Stimulated activated CD4-positive, alpha-beta T cell treated with anti-CD3 and anti-CD28 coated beads, Interleukin-1b, Interleukin-23, amount 100 ng/mL, for 1 hour (primary cell): ENCODE measurements at regions not wholly inside any gene's neighbourhood (a gene's known extent, or its start where the extent isn't known, plus 50 kb on each side); places are given as distances from the start of the nearest gene placed in this dataset.
"Not testable (repeated sequence)": the region's sequence is repeated elsewhere in the genome, so short reads cannot be mapped to it uniquely, and the experiment has no call there.

Experiments
- DNase-seq, 2 donors: peaks; one replicate each; pipeline ENCODE4 v3.0.0-alpha.2; 2020; ENCODE audit warnings: low read depth in 2 of 2

DNA sequence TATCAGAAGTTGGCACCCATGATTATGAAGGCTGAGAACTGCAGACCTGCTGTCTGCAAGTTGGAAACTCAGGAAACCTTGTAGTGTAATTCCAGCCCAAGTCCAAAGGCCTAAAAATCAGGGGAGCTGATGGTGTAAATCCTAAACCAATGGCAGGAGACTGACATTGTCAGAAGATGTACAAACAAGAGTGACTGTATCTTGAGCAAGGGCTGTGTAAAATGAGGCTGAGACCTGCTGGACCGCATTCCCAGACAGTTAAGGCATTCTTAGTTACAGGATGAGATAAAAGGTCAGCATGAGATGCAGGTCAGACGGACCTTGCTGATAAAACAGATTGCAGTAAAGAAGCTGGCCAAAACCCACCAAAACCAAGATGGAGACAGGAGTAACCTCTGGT, 147.7 kb downstream of the COG6 start:
- no peak for DNase-seq

DNA sequence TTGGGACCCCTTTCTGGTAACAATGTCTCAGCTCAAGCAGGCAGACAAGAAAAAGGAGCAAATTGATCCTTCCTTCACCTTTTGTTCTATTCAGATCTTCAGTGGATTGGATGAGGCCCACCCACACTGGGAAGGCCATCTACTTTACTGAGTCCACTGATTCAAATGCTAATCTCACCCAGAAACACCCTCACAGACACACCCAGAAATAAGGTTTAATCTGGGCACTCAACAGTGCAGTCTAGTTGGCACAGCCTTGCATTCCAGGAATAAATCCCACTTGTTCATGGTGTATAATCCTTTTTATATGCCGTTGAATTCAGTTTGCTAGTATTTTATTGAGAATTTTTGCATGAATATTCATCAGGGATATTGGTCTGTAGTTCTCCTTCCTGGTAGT, 148.4 kb downstream of the COG6 start:
- no peak for DNase-seq

DNA sequence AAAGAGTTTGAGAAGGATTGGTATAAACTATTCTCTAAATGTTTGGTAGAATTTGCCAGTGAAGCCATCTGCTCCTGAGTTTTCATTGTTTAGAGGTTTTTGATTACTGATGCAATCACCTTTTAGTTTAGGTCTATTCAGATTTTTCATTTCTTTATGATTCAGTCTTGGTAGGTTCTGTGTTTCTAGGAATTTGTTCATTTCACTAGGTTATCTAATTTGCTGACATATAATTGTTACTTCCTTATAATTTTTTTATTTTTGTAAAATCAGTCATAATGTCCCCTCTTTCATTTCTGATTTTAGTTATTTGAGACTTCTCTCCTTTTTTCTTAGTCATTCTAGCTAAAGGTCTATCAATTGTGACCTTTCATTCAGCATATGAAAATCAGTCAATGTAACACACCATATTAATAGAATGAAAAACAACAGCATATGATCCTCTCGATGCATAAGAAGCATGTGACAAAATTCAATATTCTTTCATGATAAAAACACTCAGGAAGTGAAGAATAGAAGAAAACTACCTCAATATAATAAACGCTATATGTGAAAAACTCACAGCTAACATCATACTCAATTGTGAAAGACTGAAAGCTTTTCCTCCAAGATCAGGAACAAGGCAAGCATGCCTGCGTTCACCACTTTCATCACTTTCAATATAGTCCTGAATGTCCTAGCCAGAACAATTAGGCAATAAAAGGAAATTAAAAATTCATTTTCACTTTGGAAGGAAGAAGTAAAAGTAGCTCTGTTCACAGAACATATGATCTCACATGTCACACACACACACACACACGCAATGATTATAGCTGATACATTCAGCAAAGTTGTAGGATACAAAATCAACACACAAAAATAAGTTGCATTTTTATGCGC, 149.1 kb downstream of the COG6 start:
- DNase-seq = no peak

DNA sequence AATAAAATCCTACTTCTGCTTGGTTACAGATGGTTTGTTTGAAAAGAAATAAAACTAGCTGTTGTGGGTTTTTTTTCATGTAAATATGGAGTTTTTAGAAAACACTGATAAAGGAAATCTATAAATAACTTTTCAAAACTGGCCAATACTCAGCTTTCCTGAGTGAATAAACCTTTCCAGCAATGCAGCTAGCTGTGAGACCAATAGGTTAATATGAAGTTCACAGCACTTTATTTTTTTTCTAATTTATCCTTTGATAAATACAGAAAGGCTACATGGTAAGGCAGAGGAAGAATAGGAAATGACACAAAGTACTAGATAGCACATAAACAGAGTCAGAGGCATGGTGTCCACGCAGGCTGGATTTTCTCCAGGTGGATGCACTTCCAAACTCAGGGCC, 154.0 kb downstream of the COG6 start:
- DNase-seq = no peak

DNA sequence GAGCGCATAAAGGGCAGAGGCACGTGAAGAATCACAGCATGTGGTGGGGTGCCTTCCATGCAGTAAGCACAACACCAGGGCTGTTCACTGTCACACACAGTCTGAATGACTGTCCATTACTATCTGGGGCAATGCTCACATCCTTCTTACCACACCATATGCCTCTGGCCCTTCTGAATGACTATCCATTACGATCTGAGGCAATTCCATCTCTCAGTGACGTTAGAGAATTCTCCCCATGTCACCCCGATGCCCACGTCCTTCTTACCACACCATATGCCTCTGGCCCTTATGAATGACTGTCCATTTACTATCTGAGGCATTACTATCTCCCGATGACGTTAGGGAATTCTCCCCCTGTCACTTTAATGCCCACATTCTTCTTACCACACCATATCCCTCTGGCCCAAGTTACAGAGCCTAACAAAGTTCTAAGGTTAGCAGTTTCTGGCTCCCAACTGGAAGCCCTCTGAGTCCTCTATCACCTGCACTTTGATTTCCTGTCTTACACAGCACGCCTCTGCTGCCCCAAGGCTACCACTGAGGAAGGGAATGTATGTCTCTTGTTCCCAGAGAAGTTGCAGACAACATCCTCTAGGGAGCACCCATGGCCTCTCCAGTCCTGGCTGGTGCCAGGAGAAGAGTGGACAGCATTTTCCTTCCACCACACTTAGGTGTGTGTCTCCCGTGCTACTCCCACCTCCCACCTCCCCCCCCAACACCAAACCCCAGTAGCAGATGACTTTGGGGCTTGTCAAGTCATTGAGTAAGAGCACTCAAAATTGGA, 154.8 kb downstream of the COG6 start:
- DNase-seq = no peak

DNA sequence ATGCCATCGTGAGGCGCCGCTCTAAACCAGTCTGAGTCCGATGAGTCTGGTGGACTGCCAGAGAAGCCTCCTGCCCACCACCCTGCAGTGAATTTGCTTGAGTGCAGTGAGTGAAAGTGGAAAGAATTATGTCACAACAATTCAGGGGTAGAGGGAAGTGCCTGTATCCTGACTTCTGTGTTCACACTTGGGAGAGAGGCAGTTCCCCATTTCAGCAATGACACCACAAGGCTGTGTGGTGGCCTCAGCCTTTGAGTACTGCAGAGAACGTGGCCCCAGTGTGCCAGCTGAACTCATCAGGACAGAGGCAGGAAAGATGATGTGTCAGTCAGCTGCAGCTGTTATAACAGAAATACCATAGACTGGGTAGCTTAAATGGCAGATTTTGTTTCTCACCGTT, 155.6 kb downstream of the COG6 start:
- DNase-seq = no peak

DNA sequence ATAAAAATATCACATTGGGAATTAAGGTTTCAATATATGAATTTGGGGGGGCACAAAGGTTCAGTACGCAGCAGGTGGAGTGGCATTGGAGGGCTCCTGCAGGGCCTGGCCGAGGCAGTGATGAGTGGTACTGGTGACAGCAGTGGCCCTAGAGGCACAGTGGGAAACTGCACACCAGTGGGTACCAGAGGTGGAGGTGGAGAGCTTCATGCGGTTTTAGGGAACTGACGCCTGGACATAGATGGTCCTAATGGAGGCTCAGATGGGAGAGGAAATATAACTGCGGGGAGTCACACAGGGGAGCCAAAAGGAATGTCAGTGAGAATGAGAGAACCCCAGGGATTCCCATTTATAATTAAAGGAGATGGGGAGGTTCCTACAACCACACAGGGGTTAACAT, 156.2 kb downstream of the COG6 start:
- DNase-seq = no peak

DNA sequence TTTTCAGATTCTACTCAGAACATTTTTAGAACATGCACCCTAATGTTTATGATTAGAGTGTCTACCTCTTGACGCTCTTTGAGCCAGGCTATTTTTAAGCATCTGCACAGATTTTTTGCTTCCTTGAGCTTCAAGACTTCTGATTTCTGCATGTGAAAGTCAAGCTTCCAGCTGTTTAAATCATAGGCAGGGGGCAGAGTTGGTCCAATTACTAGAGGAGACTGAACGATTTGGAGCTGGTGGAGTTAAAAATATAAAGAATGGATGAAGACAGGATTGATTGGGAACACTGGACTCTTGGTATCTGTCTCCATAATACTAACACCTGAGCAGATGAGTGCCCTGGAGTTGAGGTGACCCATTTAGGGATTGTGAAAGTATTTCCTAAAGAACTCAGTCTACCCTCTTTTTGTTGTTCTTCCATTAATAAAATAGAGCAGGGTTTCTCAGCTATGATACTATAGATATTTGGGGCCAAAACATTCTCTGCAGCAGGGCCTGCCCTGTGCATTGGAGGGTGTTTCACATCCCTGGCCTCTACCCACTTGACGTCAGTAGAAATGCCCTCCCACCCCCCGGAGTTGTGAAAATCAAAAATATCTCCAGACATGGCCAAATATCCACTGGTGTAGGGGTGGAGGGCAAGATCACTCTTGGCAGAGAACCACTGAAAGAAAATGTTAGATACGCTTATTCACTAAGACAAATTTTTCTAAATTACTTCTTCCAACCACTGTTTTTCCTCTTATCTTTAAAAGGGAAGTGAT, 160.1 kb downstream of the COG6 start:
- DNase-seq = no peak

DNA sequence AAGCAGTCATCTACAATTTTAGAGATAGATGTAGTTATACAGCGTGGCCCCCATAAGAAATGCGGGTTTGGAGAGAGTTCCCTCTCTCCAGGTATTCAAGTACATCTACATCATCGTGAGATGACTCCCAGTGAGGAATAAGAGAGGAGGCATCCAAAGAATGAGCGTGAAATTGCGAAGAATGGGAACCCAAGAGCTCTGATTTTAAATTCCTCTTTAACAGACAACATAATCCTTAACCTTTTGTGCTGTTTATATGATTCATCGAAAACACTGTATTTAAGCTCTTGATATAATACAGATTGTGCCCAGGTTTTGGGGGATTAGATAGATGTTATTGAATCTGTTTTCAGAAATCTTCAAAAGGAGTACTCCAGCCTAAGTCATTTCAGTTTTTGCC, 161.5 kb downstream of the COG6 start:
- DNase-seq = no peak

DNA sequence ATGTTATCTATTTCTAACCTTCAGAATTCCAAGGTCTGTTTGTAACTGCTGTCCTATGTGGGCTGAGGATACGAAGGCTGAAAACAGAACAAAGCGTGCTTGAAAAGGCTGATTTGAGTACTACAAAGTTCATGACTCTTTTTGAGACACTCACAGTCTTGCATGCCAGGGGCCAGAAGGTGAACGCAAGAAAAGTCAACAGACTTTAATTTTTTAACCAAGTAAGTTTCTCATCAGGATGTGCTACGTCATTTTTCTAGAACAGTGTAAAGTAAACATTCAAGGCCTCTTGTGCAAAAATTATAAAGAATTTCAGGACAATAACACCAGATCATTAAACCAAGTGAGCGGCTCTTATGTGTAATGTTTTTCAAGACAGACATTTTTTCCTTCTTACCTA, 163.5 kb downstream of the COG6 start:
- DNase-seq = no peak

DNA sequence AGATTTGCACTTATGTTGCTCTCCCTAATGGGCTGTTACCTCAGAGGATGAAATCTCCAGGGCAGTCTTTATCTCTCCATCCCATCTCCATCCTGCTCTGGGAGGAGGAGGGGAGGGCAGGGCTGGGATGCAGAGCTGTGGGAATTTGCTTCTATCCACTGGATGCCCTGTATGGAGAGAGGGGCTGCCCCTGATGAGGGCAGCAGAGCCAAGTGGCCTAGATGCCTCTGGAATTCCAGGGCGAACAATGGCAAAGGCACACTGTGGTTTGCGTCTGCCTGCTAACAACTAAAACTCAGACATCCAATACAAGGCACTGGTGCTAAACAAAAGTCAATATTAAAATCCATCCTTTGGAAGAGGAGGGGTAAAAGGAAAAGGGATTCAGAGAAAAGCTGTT, 165.1 kb downstream of the COG6 start:
- no peak for DNase-seq

DNA sequence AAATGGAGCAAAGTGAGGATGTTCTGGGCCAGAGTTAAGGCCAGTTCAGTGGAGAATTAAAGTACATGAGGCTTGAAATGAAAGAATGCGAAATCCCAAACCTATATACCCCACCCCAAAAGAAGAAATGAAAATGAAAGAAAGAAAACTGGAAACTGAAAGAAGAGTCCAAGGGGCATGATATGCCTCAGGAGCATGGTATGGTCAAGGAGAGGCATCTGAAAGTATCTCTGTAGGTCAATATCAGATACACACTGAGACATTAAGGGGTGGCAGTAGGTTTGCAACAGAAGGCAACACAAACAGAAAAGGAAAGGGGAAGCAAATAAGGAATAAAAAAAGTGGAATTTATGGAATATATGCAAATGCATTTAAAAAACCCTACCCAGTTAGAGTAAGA, 166.5 kb downstream of the COG6 start:
- DNase-seq = no peak

DNA sequence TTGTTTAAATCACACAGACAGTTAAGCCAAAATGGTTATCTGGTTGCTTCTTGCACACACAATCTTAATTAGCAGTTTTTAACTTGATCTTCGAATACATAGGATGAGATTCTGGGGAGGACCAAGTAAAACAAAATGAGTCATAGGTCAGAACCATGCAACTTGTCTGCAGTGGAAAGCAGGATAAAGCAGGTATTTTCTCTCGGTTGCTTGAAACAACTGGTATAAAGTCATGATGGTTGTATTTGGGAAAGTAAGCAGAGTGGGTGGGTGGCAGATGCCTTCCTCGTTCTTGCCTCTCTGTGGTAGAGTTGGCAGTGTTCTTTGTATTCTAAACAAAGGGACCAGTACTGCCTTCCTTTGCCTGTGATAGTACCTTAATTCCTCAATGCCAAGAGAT, 167.0 kb downstream of the COG6 start:
- DNase-seq = no peak

DNA sequence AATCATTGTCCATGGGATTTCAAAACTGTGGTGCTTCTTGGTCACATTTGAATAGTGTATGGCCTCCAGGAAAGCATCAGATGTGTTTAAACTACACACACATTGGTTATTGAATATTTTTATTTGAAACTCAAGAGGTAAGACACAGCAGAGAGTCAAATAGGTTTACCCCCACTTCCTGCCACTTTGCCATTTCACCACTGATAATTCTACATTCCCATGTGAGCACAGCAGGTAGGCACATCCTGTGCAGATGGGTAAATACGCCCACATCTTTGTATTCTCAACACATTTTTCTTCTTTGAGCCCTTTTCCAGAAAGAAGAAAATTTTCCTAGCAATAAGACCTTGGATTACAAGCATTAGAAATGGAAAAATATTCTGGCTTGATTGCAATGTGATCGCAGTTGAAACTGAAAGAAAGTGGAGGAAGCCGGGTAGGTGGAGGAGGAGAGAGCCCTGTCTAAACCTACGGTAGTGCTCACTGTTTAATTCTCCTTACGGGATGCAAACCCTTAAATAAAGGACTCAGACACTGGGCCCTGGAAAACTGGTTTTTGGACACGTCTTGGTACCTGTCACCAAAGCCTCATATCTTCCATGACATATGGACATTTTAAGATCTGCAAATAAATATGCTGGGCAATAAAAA, 167.7 kb downstream of the COG6 start:
- DNase-seq = no peak

DNA sequence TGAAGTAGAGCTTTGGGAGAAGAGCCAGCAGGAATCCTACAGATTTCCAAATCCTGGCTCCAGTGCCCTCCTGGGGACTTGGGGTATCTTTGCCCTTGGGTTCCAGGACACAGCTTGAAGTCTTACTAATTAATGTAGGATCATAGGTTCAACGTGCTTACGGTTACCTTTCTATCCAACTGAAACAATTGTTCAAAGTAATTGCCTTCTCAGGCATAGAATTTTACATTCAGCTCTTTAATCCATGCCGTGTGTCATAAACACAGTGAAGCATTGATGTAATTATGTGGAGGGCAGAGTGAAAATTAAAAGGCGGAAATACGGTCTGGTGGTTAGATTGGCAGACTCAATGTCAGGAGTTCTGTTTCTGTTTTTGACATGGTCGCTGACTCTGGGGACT, 170.4 kb downstream of the COG6 start:
- no peak for DNase-seq

DNA sequence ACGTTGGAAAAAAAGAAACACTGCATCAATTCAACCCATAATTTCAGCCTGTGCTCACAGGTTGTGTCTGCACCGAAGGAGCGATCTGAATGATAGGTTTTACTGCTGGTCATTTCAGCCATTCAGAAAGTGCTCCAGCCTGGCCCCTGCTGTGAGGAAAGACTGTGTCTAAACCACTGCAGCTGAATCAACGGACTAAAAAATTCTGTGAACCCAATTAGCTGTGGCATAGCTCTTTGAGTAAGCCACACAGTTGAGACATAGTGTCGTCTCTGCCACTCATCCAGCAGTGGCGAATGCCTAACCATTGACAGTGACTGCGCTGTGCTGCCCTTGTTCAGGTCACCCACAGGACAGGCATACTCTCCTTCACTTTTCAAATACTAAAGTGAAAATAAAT, 179.8 kb downstream of the COG6 start:
- DNase-seq = no peak

DNA sequence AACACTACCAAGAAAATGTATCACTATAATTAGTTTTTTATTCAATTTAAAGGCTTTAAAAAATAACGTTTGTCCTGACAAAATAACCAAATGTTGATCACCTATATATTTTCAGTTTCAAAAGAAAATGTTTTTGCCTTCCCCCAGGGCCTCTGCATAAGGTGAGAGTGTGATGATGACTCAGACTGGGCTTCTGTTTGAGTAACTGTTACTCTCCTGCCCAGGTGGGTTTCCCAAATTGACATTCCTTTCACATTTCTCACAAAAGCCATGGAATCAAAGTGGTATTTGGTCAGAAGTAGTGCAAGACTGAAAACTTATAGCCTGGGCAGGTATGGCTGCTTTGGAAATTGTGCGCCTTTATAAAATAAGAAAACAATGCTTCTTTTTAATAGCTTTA, 180.6 kb downstream of the COG6 start:
- no peak for DNase-seq

DNA sequence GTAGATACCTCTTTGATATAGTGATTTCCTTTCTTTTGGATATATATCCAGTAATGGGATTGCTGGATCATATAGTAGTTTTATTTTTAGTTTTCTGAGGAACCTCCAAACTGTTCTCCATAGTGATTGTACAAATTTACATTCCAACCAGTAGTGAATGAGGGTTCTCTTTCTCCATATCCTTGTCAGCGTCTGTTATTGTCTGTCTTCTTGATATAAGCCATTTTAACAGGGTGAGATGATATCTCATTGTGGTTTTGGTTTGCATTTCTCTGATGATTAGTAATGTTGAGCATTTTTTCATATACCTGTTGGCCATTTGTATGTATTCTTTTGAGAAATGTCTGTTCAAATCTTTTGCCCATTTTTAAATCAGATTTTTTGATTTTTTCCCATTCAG, 182.4 kb downstream of the COG6 start:
- not testable (repeated sequence) for DNase-seq

DNA sequence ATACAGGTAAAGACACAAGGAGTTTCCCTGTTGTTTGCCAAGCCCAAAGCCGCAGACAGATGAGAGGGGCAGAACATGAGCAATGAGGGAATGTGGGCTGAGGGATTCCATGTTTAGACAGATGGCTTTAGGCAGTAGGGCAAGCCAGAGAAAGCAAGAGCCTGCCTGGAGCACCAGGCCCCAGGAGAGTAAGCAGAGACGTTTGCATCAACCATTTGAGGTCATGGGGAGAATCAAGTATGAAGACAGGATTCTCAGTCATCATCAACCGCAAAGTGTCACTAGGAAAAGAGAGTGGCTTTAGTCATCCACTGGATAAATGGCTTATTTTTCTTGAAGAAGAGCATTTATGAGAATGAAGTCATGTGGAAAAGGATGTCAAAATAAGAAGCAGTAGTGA, 184.7 kb downstream of the COG6 start:
- no peak for DNase-seq

DNA sequence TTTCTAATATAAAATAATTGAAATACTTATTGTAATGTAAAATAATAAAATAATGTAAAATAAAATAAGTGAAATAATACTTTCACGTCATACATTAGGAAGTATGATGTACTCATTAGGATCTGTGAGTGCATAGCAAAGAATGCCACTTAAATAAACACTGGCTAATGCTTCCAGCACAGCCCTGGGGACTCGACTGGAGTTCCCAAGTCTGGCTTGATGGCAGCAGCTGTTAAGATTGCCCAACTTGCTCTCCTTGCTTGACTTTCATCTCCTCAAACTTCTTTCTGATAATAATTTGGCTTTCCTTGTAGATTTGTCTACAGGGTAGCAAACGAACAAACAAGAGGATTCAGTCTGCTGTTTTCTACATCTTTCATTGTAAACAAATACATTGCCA, 191.9 kb downstream of the COG6 start:
- DNase-seq = no peak

DNA sequence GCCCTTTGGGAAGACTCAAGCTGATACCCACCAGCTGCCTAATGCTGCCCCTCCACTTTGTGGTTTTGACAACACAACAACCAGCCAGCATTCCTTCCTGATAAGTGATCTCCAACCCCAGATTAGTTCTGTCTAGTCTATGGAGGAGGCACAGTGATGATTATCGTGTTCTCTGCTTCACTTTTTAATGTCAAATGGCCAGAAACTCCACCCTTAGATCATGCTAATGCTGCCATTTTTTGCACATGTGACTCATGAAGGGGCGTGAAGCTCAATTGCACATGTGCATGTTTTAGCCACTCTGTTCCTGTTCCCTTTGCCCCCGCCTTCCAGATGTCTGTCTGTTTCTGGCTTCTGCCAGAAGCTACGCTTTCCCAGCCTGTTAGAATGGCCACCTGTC, 199.8 kb downstream of the COG6 start:
- no peak for DNase-seq

DNA sequence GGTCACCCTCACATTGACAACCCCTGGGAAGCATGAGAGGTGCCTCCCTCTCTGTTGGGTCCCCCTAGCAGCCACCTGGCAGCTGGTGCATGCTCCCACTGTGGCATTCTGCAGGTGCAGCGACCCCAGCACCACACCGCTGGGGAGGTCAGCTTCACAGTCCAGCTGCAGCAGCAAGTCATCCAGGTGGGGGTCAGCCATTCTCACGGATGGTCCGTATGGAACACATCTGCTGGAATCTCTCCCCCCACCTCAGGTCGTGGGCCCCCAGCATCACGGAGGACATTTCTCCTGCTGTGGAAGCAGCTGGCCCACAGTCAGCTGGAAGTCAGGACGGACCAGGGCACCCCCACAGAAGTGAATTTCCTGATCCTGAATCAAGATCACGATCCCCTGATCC, 201.3 kb downstream of the COG6 start:
- DNase-seq = no peak
